ENCODE measurements at regions not wholly inside any gene's neighbourhood (a gene's known extent, or its start where the extent isn't known, plus 50 kb on each side); places are given as distances from the start of the nearest gene placed in this dataset.

DNA sequence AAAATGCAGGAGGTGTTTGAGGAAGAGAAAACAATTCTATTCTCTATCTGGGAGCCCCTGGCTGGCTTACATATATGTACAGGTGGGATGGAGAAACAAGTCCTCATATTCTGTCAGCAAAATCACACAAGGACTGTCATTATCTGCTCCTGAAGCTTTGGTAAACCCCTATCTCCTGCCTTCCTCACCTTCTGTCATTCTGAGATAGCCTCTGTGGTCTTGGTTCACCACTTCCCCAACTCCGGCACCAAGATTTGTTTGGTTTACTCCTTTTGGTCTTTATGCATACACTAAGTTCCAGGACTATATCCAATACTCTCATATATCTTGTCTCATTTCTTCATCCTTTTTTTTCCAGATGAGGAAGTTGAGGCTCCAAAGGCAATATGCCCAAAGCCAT is 551.1 kb downstream of the PLPP3 start:
- no peak overlapping the region for H3K4me3 ChIP-seq (ENCODE audit: low read length)
- no peak for TF ChIP-seq ZNF274 (IDR thresholded peaks at IDR 0.05; ENCODE audit: low read depth, low read length)

DNA sequence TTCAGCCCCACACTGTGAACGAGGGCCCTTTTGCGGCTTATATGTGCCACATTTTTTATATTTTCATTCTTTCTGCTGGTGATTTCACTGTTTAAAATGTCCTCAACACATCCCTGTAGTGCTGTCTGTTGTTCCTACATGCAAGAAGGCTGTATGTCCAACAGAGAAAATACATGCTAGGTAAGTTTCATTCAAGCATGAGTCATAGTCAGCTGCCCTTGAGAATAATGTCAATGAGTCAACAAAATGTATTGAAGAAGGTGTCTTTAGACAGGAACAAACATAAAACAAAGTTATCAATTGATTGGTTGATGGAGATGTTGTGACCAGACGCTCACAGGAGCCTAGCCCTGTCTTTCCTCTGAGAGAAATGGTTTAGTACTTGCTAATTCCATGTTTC is 553.4 kb downstream of the PLPP3 start:
- TF ChIP-seq ZNF274 (IDR thresholded peaks at IDR 0.05; ENCODE audit: low read depth, low read length) = no peak
- no peak overlapping the region for H3K4me3 ChIP-seq (ENCODE audit: low read length)

DNA sequence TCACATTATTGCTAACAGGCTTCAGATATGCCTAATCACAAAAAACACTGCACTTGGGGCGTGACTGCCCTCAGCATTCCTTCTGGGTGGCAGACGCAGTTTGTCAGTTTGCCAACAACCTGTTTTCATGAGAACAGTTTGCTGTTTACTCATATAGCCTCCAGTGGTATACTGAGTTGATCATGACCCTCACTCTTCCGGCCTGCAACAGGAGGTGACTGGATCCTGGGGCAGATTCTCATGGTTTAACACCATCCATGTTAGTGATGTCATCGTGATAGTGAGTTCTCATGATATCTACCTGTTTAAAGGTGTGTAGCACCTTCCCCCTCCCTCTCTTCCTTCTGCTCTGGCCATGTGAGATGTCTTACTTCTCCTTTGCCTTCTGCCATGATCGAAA is 555.2 kb downstream of the PLPP3 start:
- no peak overlapping the region for H3K4me3 ChIP-seq (ENCODE audit: low read length)
- no peak for TF ChIP-seq ZNF274 (IDR thresholded peaks at IDR 0.05; ENCODE audit: low read depth, low read length)

DNA sequence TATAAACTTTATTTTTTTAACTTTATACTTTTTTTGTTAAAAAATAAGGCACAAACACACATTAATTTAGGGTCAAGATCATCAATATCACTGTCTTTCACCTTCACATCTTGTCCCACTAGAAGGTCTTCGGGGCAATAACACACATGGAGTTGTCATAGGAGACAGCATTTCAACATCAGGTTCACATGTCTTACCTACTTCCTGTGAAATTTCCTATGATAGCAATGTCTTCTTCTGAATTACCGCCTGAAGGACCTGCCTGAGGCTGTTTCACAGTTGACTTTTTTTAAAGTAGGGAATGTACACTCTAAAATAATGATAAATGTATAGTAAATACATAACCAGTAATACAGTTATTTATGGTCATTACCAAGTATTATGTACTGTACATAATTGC is 559.4 kb downstream of the PLPP3 start:
- no peak overlapping the region for H3K4me3 ChIP-seq (ENCODE audit: low read length)
- TF ChIP-seq ZNF274 (IDR thresholded peaks at IDR 0.05; ENCODE audit: low read depth, low read length) = no peak

DNA sequence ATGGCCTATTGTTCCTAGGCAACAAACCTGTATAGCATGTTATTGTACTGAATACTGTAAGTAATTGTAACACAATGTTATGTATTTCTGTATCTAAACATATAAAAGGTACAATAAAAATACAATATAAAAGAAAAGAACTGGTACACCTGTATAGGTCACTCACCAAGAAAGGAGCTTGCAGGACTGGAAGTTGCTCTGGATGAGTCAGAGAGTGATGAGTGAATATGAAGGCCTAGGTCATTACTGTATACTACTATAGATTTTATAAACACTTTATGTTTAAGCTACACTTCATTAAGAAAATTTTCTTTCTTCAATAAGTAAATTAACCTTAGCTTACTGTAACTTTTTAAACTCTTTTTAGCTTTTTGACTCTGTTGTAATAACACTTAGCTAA is 559.9 kb downstream of the PLPP3 start:
- no peak for TF ChIP-seq ZNF274 (IDR thresholded peaks at IDR 0.05; ENCODE audit: low read depth, low read length)
- H3K4me3 ChIP-seq (ENCODE audit: low read length) = no peak overlapping the region

DNA sequence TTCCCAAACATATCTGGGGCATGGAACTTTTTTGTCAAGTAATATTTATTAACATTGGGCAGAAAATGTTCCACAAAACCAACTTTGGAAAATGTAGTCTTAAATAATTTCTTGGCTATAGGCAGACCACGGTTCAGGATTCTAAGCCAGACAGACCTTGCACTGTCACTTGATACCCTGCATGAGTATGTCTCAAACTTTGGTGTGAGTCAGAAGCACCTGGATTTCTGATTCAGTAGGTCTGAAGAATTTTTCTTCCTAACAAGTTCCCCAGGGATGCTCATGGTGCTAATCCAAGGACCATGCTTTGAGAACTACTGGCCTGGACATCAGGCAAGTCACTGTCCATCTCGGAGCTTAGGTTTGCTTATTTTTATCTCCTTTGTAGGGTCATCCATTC is 562.0 kb downstream of the PLPP3 start:
- TF ChIP-seq ZNF274 (IDR thresholded peaks at IDR 0.05; ENCODE audit: low read depth, low read length) = no peak
- no peak overlapping the region for H3K4me3 ChIP-seq (ENCODE audit: low read length)

DNA sequence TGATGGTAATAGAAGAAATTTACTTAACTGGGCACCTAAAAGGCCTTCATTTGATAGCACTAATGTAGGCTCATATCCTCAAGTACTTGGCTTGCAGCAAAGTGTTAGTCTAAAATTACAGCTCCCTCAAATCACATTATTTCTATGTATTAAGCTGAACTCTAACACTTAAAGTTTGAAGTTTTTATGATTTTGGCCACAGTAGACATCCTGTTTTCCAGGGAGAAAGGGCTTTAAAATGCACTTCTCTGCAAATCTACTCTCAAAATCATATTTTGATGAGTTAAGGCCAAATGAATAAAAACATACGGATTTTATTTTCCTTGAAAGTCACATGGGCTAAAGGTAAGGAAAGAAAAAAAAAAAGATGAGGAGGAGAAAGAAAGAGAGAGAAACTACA is 575.5 kb downstream of the PLPP3 start:
- H3K4me3 ChIP-seq (ENCODE audit: low read length) = no peak overlapping the region
- TF ChIP-seq ZNF274 (IDR thresholded peaks at IDR 0.05; ENCODE audit: low read depth, low read length) = no peak

DNA sequence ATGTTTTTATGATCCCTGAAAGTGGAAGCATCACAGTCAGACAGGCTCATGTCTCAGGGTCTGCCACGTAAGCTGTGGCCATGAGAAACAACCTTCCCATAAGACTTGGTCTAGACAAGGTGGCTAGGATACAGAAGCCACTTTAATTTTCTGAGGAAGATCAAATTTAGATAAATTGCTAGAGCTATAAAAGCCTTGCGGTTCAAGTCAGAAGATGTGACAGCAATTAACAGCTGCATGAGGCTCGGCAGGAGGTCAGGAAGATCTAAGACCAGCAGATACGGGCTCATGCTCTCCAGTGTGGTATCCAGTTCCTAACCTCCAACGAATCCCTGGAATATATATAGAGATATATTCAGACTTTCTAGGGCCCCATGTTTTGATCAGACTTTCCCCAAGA is 577.1 kb downstream of the PLPP3 start:
- TF ChIP-seq ZNF274 (IDR thresholded peaks at IDR 0.05; ENCODE audit: low read depth, low read length) = no peak
- H3K4me3 ChIP-seq (ENCODE audit: low read length) = no peak overlapping the region

DNA sequence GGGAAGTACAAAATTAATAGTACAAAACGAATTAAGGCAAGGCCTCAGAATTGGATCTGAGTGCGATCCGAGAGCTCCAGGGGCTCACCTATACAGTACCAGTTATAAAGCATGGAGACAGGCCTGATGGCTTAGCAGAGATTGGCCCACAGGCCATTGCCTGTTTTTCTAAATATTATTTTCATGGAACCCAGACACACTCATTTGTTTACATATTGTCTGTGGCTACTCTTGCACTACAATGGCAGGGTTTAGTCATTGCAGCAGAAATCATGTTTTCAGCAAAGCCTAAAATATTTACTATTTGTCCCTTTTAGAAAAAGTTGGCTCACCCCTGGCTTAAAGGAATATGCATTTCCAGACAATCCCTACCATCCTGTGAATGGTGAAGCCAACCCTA is 578.9 kb downstream of the PLPP3 start:
- TF ChIP-seq ZNF274 (IDR thresholded peaks at IDR 0.05; ENCODE audit: low read depth, low read length) = no peak

DNA sequence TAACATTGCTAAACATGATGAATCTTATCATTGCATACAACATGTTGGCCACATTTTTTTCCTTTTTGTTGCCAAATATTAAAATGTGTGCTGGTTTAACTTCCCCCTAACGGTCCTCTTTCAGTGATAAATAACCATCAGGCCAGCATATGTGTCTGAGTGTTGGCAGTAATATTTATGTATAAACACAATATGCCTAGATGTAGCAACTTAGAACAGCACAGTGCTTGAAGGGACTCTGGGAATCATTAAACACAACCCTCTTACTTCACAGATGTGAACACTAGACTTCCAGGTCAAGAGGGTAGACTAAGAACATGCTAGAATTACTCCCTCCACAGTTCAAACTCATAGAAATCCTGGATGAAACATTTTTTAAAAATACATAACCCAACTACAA is 581.8 kb downstream of the PLPP3 start:
- H3K4me3 ChIP-seq (ENCODE audit: low read length) = no peak overlapping the region
- no peak for TF ChIP-seq ZNF274 (IDR thresholded peaks at IDR 0.05; ENCODE audit: low read depth, low read length)

More for the DNA sequence above, 578.9 kb downstream of the PLPP3 start:
- H3K4me3 ChIP-seq (ENCODE audit: low read length) = no peak overlapping the region

DNA sequence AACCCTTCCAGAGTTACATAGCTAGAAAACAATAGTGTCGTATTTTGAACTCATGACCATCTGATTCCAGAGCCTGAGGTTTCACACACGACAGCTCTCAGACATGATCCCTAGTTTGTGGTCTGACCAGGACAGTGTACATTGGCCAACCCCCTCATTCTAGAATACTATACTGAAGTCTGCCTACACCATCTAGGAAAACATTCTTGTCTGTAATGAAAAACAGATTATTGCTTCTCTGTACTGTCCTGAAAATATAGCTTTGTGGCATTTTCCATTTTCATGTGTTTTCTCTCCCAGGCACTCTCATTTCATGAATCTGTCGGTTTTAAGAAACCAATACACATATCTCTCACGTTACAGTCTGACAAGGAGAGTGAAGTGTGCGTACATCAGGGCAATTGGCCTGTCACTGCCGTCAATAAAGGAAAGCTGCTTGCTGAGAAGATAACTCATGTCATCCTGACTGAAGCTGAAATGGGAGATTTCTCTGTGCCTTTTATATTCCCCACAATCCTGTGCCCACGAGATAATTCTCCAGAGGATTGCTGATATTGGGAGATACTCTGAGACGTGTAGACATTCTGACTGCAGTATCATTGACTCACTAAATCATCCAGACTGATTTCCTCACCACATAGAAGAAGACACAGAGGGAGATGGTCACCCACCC is 585.6 kb downstream of the PLPP3 start:
- H3K4me3 ChIP-seq (ENCODE audit: low read length) = no peak overlapping the region
- no peak for TF ChIP-seq ZNF274 (IDR thresholded peaks at IDR 0.05; ENCODE audit: low read depth, low read length)

DNA sequence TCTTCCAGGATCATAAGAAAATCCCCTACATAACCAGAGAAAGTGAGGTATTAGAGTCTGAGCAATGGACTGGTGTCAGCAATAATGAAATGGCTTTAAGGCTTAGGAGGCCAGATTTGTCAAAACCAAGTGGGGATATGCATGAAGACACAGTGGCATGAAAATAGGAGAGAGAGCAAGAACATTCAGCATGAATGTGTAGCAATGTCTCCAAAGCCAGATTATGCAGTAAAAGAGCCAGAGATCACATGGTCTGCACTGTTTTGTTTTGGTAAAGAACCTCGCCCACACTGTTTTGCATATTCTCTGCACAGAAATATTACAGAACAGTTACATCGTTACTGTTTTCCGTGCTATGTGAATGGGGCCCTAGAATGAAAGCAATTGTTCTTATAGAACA is 589.4 kb downstream of the PLPP3 start:
- H3K4me3 ChIP-seq (ENCODE audit: low read length) = no peak overlapping the region
- TF ChIP-seq ZNF274 (IDR thresholded peaks at IDR 0.05; ENCODE audit: low read depth, low read length) = no peak

DNA sequence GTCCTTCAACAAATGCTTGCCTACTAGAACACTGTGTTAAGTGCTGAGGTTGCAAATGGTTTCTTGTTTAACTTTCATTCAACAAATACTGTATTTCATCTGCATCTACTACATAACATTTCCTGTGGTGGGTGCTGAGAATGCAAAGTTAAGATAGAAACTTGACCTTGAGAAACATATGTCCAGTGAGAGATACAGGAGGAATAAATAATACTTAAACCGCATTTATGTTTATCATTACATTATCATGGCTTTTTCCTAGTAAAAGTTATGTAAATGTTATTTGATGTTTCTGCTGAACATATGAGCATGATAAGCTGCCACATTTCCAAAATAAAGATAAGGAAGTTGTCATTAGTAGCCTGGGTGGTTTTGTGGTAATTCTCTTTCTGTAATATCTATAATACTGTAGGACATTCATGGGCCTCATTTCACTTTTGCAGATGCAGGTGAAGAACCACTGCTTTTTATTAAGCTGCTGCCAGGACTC is 590.4 kb downstream of the PLPP3 start:
- TF ChIP-seq ZNF274 (IDR thresholded peaks at IDR 0.05; ENCODE audit: low read depth, low read length) = no peak
- H3K4me3 ChIP-seq (ENCODE audit: low read length) = no peak overlapping the region

DNA sequence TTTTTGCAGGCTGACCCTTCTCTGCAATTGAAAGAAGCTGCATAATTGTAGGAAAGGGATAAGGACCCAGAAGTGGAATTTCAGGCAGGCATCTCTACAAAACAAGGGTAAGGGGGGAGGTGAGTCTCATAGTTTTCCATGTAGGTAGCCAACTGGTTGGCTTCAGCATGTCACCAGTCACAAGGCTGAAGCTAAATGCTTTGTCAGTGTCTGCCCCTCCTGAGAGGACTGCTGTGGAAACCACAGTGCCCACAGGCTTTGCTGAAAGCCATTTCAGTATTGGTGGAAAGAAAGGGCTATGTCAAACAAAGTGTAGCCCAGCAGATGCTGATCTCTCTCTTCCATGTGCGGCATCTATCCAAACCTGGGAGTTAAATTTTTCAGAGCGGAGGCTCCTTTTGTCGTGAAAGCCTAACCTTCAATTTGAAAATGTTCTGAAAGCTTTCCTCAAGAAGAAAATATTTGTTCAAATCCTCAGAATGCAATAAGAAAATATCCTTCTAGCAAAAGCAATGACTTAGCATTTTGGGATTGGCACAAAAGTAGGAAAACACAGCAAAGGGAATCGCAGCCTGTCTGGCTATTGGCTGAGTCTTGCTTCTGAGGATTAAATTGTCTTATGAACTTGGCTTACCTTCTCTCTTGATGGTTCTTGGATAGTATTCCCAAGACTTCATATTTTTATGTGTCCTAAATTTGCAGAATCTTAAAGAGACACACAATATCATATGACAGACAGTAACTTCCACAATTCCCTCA is 591.7 kb downstream of the PLPP3 start:
- H3K4me3 ChIP-seq (ENCODE audit: low read length) = no peak overlapping the region
- TF ChIP-seq ZNF274 (IDR thresholded peaks at IDR 0.05; ENCODE audit: low read depth, low read length) = no peak

DNA sequence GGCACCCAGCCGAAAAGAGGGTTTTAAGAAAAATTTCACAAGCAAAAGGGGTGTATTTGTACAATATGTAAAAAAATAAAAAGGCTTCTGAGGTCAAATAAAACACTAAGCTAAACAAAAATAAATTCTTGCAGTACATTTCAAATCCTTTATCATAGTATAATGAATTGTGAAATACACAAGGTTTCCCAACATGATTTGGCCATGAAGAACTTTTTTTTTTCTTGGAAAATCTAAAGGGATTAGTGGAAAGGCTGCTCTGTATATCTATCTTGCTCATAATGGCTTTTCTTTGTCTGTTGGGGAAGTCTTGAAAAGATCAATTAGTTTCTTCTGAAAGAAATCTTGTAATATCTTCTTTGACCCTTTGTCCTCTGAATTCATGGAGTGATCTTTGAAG is 593.4 kb downstream of the PLPP3 start:
- no peak overlapping the region for H3K4me3 ChIP-seq (ENCODE audit: low read length)
- no peak for TF ChIP-seq ZNF274 (IDR thresholded peaks at IDR 0.05; ENCODE audit: low read depth, low read length)

All from GM08714 (cell line).